SKM-1 treated with dmso at 0.1 percent for 144 hours (cell line): ENCODE measurements at regions not wholly inside any gene's neighbourhood (a gene's known extent, or its start where the extent isn't known, plus 50 kb on each side); places are given as distances from the start of the nearest gene placed in this dataset.

Experiments
- DNase-seq: peaks from one replicate; lab custom pipeline; 2025; ENCODE audit not compliant: unreplicated experiment; lab: John Stamatoyannopoulos, UW

- DNase-seq, result no peak
These were observed 168.4 kb downstream of the ZFP36L2 start for GRCh38 chr2:43057742-43058725.

GRCh38 chr2:43057026-43057741 lies 169.2 kb downstream of the ZFP36L2 start:
- no peak for DNase-seq

- DNase-seq, result no peak
These were observed 170.4 kb downstream of the ZFP36L2 start for GRCh38 chr2:43055985-43056384.

- DNase-seq, result no peak
These were observed 171.1 kb downstream of the ZFP36L2 start for GRCh38 chr2:43055086-43055912.

- no peak for DNase-seq
These were observed 172.0 kb downstream of the ZFP36L2 start for GRCh38 chr2:43054367-43054766.

- DNase-seq, result no peak
These were observed 173.5 kb downstream of the ZFP36L2 start for GRCh38 chr2:43052944-43053306.

GRCh38 chr2:43052204-43052943 lies 174.0 kb downstream of the ZFP36L2 start:
- no peak for DNase-seq

GRCh38 chr2:43051338-43051737 lies 175.1 kb downstream of the ZFP36L2 start:
- DNase-seq, result no peak

GRCh38 chr2:43050866-43051265 lies 175.5 kb downstream of the ZFP36L2 start:
- no peak for DNase-seq

GRCh38 chr2:43049836-43050801 lies 176.3 kb downstream of the ZFP36L2 start:
- DNase-seq, result peak; percentile 6

- DNase-seq, result no peak
These were observed 179.1 kb downstream of the ZFP36L2 start for GRCh38 chr2:43047187-43047780.

GRCh38 chr2:43045866-43046265 lies 180.5 kb downstream of the ZFP36L2 start:
- DNase-seq, result no peak

GRCh38 chr2:43044093-43044681 lies 182.2 kb downstream of the ZFP36L2 start:
- DNase-seq, result no peak

- no peak for DNase-seq
These were observed 182.9 kb downstream of the ZFP36L2 start for GRCh38 chr2:43043553-43043870.

GRCh38 chr2:43041661-43042360 lies 184.6 kb downstream of the ZFP36L2 start:
- no peak for DNase-seq

GRCh38 chr2:43041173-43041591 lies 185.2 kb downstream of the ZFP36L2 start:
- no peak for DNase-seq

- DNase-seq, result no peak
These were observed 186.1 kb downstream of the ZFP36L2 start for GRCh38 chr2:43040084-43040854.
